ENCODE measurements at regions not wholly inside any gene's neighbourhood (a gene's known extent, or its start where the extent isn't known, plus 50 kb on each side); places are given as distances from the start of the nearest gene placed in this dataset.
"Not testable (repeated sequence)": the region's sequence is repeated elsewhere in the genome, so short reads cannot be mapped to it uniquely, and the experiment has no call there.

GRCh38 chr2:142489631-142490030 is 358.8 kb upstream of the LRP1B start:
- CTCF ChIA-PET (ENCODE audit: partially characterized antibody): interaction anchor here (1.6 kb wide), 1 partner anchor 11 kb away, joined by 3 read pairs; no protein-coding TSS in a partner anchor
- H3K23me2 ChIP-seq (ENCODE audit: low read depth, low read length); H4K5ac ChIP-seq (ENCODE audit: insufficient read length, low read depth, low read length); H4K91ac ChIP-seq (replicated peaks; ENCODE audit: insufficient read length, low read length); H4K20me1 ChIP-seq (replicated peaks in 1 of 2; ENCODE audit: control insufficient read depth in 1 of 2, insufficient read depth in 2 of 2, low read length in 2 of 2); H3K4me1 ChIP-seq (replicated peaks in 1 of 4; ENCODE audit: control insufficient read depth in 3 of 4, insufficient read depth in 4 of 4, low read length in 3 of 4); H3K4ac ChIP-seq (replicated peaks; ENCODE audit: insufficient read length, low read depth, low read length); FAIRE-seq; H2AFZ ChIP-seq (ENCODE audit: low read length); H3K9ac ChIP-seq (replicated peaks in 1 of 4; ENCODE audit: extremely low read depth in 1 of 4, low read depth in 3 of 4, low read length in 3 of 4); H4K8ac ChIP-seq (ENCODE audit: extremely low read depth, insufficient read depth, low read length); H3K9me3 ChIP-seq (ENCODE audit: insufficient read depth in 2 of 2, low read depth in 1 of 2, low read length in 1 of 2); H3K79me1 ChIP-seq (ENCODE audit: low read depth, low read length); H2BK12ac ChIP-seq (ENCODE audit: low read depth, low read length); H3K4me2 ChIP-seq (ENCODE audit: insufficient read depth in 1 of 2, low read depth in 2 of 2, low read length in 2 of 2); H2BK20ac ChIP-seq (ENCODE audit: low read length); H3K23ac ChIP-seq (ENCODE audit: insufficient read length); H3K18ac ChIP-seq (ENCODE audit: extremely low read depth, low read length); DNase-seq (ENCODE audit: low read depth in 1 of 2, low spot score in 2 of 2); H3K27ac ChIP-seq (ENCODE audit: low read depth, low read length); H3K14ac ChIP-seq (ENCODE audit: insufficient read length); H3K4me3 ChIP-seq (ENCODE audit: extremely low read depth in 1 of 4, insufficient read depth in 2 of 4, low read depth in 3 of 4, low read length in 4 of 4); H2AK5ac ChIP-seq (ENCODE audit: low read depth, low read length); H3K27me3 ChIP-seq (replicated peaks in 1 of 4; ENCODE audit: control insufficient read depth in 3 of 4, extremely low read depth in 1 of 4, insufficient read depth in 3 of 4, low read length in 3 of 4); H3K79me2 ChIP-seq (ENCODE audit: control insufficient read depth in 1 of 2, insufficient read depth in 2 of 2, low read length in 2 of 2); H2BK15ac ChIP-seq (ENCODE audit: low read length); POLR2A ChIA-PET (ENCODE audit: partially characterized antibody); H2BK120ac ChIP-seq (replicated peaks; ENCODE audit: low read depth, low read length); H3K56ac ChIP-seq (replicated peaks; ENCODE audit: insufficient read length, low read depth, low read length); H3K36me3 ChIP-seq (ENCODE audit: control insufficient read depth in 2 of 4, insufficient read depth in 4 of 4, low read length in 3 of 4); H2BK5ac ChIP-seq (ENCODE audit: low read depth, low read length): not testable (repeated sequence)
- 87% methylated on average over 3 of the region's 3 CpGs; no CpG with 5 or more reads in 1 of the 2 experiments for WGBS, 2 experiments (ENCODE audit: extremely low coverage in 1 of 2, insufficient coverage in 1 of 2, insufficient read length in 1 of 2, insufficient replicate concordance in 2 of 2, low coverage in 1 of 2, low lambda C conversion rate in 2 of 2, missing lambda C conversion rate in 1 of 2)

Data from H1 (cell line).